ENCODE measurements at regions not wholly inside any gene's neighbourhood (a gene's known extent, or its start where the extent isn't known, plus 50 kb on each side); places are given as distances from the start of the nearest gene placed in this dataset.
"Not testable (repeated sequence)": the region's sequence is repeated elsewhere in the genome, so short reads cannot be mapped to it uniquely, and the experiment has no call there.

DNA sequence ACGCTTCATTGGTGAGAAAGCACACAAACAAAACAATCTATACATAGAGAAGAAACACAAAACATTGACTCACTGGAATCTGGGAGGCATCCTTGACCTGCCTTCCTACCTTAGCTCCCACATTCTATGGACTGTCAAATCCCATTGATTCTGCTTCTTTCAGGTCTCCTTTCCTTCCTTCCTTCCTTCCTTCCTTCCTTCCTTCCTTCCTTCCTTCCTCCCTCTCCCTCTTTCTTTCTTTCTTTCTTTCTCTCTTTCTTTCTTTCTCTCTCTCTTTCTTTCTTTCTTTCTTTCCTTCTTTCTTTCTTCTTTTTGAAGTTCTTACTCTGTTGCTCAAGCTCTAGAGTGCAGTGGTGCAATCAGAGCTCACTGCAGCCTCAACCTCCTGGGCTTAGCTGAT lies 108.0 kb upstream of the SGK1 start:
- DNase-seq (ENCODE audit: low spot score) = not testable (repeated sequence)

DNA sequence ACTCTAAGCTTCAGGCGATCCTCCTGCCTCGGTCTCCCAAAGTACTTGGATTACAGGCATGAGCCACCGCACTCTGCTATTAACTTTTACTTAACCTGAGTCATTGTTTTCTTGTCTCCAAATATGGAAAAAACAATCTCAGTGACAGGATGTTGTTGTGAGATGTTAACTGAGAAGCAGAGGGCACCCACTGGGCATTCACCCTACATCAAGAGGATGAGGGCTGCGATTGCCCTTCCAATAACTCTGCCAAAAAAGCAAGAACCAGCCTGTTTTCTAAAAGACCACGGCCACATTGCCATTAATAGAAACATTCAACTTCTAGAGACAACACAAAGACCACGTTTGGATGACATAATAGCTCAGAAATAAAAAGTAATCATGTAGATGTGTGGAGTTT lies 107.6 kb upstream of the SGK1 start:
- DNase-seq (ENCODE audit: low spot score) = no peak

DNA sequence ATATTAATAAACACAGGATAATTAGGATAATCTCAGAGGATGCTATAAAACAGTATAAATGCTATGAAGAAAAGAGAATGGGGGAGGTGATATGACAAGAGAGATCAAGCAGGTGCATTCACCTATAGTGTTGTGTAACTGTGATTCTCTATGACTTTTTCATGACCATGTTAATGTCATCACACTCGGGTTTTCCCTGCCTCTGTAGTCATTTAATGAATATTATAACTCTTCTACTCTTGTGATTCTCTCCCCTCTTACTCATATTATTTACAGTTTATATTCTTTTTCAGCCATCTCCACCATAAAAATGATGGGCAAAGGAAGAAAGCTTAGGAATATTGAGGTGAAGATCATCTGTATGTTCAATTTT lies 106.9 kb upstream of the SGK1 start:
- no peak for DNase-seq (ENCODE audit: low spot score)

DNA sequence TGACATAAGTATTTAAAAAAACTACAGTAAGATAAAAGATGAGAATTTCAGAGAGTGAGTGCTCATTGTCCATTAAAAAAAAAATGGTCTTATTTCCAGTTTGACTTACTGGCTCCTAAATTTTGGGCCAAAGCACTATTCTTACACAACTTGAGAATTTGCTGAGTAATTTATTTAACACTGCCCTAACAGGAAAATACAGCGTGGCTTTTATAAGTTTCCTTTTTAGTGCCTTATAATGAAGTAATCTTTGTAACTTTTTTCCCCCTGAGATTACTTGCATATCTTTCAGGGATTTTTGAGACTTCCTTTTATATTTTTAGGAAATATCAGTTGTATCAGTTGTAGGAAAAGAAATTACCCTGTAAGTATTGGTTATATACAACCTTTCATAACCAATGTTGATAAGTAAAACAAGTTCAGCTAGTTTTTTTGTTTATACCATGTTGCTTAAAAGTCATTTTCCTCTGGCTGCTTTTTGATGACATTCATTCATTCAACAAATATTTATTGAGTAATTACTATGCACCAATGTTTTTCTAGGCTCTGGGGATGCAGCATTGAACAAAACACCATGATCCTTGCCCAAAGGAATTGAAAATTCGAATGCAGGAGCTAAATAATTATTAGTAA lies 106.4 kb upstream of the SGK1 start:
- DNase-seq (ENCODE audit: low spot score) = no peak

DNA sequence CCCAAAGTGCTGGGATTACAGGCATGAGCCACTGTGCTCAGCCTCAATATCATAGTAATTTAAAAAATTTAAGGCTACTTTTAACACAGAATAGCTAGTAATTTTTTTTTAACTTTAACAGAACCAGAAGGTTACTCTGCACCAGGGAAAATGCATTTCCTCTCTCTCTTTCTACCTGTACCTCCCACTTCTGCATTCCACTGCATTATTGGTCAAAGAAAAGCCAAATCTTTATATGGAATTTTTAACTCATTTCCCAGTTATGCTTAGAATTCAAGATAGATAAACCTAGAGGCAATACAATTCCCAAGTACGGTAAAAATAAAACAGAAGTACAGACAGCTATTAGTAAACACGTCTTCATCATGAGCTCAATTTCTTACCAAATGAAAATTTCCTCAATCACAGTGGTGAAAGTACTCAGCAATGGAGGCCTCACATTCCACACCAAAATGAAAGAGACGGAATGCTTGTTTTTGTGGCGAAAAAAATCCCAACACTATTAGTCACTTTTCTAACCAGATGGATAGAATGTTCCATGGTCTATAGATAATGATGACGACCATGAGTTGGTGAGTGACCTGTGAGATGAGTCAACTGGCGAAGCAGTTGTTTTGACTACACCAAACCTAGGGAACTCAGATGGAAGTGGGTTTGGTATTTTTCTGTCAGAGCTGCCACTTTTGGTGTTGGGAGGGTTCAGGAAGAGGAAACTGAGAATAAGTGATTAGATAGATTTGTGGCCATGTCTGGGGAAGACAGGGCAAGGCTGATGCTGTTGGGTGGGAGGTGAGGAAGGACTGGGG lies 104.7 kb upstream of the SGK1 start:
- peak; percentile 72 for DNase-seq (ENCODE audit: low spot score)

DNA sequence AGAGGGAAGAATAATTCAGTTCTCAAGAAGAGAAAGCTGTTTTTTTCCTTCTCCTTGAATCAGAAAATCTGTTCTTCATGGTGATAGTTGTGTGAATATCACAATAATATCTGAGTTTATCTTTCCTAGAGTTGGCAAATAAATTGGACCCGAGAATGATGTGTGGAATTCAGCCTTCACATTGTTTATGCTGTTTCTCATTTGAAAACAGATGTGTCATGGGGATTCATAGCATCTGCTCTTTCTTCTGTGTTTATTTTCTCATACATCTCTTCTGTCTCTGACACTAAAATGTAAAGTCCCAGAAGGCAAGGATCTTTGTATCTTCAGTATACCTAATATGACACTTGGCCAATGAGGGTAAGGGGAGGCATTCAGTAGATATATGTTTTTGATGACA lies 103.6 kb upstream of the SGK1 start:
- no peak for DNase-seq (ENCODE audit: low spot score)

DNA sequence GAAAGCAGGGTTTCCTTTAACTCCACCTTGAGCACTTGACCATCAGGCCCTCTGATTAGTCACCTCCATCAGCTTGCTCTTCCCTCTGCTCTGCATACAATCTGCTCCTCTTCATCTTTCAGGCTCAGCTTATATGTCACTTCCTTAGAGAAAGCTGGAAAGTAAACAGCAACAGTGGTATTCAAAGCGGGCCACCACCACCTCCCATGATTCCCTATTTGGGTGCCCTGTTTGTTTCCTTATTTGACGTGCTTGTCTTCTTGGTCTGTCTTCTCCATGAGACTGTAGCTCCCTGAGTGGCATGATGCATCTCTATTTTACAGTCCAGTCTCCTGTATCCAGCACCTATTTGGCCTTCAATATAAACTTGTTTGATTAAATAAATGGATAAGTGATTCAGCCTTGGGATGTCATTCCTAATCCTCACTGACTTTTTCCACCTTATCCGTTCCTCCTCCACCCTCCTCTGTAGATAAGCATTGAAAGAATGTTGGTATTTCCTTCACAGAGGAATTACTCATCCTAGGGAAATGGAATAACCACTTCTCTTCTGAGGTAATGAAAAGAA lies 102.8 kb upstream of the SGK1 start:
- DNase-seq (ENCODE audit: low spot score) = peak; percentile 23

DNA sequence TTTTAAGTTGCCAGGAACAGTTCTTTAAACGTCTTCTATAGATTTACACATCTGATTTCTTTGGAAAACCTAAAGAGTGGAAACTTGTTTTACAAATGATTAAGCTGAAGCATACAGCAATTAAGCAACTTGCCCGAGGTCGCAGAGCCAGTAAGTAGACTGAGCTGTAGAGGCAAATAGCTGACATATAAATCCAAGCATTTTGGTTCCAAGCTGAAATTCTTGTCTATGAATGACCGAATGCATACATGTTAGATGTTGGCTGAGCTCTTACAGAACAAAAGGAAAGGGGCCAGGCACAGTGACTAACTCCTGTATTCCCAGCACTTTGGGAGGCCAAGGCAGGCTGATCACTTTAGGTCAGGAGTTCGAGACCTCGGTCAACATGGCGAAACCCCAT lies 101.8 kb upstream of the SGK1 start:
- no peak for DNase-seq (ENCODE audit: low spot score)

DNA sequence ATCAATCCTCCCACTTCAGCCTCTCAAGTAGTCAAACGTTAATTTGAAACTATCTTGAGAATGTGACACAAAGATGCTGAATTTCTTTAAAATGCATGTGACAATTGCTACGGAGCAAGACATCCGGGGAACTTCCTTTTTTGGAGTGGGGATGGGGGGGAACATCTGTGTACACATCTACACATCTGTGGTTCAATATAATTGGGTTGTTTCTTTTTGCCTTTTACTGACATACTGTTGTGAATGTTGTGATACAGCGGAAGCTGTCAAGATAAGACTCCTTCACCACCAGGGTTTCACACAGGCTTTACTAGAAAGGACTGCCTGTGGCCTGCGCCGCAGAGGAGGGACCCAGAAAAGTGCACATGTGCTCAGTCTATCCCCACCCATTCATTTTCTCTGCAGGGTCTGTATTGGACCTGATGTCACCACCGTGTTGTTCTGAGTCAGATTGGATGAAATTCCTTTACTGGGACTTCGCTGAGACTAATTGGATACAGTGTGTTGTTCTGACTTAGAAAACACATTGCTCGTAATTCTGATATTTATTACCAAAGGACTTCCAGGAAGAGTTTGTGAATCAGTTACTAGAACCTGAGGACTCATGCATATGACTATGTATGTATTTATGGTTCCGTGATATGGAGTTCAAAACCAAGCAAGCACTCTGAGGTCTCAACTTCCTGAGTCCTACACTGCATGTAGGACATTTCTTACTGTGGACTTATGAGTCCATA lies 98.7 kb upstream of the SGK1 start:
- peak; percentile 10 for DNase-seq (ENCODE audit: low spot score)

DNA sequence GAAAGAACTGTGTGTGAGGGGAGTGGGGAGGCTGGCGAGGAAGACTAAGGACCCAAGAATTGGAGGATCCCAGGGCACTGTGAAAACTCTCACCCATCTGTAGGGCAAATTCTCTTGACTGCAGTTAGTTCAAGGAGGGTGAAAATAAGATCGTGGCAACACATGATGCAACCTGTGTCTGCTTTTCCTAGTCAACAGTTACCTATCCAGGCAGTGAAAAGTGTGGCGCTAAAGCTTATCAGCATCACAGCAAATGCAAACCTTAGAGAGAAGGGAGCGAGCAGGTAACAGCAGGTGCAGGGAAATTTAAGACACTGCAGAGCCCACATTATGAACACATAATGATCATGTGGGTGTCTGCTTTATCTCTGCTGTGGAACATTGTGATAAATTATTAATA lies 97.7 kb upstream of the SGK1 start:
- DNase-seq (ENCODE audit: low spot score) = no peak

DNA sequence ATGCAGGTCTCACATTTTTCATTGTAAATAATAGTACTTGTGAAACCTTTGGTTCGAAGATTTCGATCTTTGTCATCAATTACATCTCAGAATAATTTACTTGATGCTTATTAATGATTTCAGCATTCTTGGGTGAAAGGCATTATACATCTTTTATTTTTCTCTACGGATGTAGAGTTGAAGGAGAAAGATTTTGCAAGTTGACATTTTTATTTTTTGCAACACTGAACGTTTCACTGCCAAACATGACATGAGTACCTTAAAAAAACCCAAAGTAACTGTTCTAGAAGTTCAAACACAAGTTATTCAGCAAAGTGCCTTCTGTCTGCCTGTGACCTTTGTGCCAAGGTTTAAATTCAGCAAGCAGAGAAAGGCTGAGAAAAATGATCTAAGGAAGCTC lies 97.3 kb upstream of the SGK1 start:
- no peak for DNase-seq (ENCODE audit: low spot score)

DNA sequence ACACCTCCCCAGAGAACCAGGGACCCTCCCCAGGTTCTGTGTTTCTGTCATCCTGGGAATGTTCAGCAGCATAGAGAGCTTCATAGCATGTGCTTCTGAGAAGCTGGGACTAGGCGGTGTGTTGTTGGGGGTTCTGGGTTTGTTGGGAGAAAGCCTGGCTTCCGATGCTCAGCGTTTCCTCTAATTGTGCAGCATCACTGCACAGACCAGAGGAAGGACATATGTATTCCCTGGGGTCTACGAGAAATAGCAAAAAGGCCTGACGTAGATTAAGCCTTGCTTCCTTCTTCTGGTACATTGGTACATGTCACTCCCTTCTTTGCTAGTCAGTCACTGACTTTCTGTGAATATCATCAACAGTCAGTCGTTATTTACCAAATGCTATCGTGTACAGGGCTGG lies 96.9 kb upstream of the SGK1 start:
- DNase-seq (ENCODE audit: low spot score) = no peak

DNA sequence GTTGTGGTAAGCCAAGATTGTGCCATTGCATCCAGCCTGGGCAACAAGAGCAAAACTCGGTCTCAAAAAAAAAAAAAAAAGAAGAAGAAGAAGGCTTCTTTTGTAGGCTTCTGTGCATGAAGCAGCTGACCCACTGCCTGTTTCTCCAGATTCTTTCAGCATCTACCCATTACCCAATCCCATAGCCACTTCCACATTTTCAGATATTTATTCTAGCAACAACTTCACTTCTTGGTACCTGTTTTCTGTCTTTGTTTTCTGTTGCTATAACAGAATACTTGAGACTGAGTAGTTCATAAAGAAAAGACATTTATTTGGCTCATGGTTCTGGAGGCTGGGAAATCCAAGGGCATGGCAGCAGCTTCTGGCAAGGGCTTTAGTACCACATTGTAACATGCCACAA lies 95.3 kb upstream of the SGK1 start:
- DNase-seq (ENCODE audit: low spot score) = no peak

DNA sequence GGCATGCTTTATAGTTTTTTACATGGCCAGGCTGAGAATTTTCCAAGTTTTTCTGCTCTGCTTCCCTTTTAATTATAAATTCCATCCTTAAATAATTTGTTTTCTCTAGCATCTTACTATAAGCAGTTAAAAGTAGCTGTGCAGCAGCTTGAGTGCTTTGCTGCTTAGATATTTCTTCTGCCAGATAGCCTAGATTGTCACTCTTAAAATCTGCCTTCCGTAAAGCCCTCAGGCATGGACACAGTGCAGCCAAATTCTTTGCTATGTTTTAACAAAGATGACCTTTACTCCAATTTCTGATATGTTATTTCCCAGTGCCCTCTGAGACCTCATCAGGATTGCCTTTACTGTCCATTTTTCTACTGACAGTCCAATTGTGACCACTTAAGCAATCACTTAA lies 92.6 kb upstream of the SGK1 start:
- DNase-seq (ENCODE audit: low spot score) = no peak

DNA sequence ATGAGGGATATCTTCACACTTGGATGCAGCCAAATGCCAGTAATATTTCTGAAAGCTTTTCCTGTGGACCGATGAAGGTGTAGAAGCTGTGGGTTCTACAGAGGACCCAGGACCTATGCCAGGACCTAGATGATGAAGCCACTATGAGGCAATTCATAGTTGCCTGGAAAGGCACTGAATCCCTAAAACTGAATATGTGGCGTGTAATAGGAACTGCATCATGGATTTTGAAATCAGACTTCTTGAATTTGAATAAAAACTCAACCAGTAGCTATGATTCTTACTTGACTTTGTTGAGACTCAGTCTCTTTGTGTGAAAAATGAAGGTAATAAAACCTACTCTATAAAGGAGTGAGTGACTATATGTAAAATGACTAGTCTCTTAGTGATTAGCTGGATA lies 89.9 kb upstream of the SGK1 start:
- no peak for DNase-seq (ENCODE audit: low spot score)

DNA sequence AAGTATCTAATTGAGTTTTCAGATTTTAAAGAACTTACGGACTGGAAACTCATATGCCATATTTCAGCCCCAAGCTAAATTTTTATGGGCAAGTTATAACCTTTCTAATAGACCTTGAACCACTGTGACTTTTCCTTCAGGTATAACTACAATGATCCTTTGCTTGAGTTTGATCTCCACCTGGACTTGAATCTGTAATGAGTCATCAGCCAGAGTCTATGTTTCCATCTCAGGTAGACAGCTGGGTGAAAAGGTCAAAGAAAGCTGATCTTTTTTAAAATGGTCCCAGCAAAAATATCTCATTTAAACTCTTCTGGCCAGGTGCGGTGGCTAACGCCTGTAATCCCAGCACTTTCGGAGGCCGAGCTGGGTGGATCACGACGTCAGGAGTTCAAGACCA lies 88.4 kb upstream of the SGK1 start:
- DNase-seq (ENCODE audit: low spot score) = no peak

DNA sequence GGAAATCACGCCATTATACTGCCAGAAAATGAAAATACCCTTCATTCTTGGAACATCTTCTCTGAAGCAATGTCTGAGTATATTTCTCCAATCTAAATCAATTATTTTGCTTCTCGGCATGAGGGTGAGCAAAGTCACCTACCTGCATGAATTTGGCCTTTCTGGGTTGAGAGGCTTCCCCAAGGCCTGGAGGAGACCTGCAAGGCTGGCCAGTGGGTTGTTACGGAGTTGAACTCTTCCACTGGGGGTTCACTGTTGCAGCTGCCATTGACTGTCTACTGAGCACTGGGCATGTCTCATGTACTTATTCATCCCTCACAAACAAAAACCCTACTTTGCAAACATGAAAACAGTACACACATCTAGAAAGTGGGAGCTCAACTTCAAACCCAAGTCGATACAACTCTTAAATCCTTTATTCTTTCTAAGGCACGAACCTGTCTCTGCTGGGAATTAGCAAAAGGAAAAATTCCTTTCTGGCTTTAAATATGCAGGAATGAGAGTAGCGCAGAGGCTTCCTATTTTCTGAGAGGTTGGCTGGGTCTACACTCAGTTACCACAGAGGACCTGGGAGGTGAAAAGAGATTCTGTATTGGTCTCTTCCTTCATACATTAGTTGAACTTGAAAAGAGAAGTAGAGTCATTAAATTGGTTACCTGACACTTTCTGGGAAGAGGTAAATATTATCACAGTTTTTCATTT lies 87.6 kb upstream of the SGK1 start:
- DNase-seq (ENCODE audit: low spot score) = no peak

DNA sequence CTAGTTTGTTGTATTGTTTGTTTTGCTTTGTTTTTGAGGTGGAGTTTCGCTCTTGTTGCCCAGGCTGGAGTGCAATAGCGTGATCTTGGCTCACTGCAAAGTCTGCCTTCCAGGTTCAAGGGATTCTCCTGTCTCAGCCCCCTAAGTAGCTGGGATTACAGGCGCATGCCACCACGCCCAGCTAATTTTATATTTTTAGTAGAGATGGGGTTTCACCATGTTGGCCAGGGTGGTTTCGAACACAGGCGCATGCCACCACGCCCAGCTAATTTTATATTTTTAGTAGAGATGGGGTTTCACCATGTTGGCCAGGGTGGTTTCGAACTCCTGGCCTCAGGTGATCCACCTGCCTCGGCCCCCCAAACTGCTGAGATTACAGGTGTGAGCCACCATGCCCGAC lies 85.4 kb upstream of the SGK1 start:
- DNase-seq (ENCODE audit: low spot score) = not testable (repeated sequence)

DNA sequence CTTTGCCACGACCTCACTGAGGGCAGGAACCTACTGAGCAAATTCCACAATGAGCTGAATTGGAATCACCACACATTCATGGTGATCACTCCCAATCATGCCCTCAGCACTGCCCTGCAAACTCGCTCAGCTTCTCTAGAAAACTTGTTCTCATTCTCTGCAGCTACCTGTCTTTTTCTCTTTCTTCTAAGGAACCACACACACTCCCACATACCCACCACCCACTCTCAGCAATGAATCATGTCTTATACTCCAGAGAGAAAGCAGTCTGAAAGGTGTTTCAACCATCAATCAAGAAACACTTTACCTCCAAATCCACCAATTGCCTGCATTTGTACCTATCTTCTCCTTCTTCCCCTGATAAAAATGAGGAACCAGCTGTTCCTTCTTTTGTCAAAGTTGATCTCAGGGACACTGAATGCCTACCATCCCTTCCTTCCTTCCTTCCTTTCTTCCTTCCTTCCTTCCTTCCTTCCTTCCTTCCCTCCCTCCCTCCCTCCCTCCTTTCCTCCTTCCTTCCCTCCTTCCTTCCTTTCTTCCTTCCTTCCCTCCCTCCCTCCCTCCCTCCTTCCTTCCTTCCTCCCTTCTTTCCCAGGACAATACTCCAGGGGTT lies 84.6 kb upstream of the SGK1 start:
- DNase-seq (ENCODE audit: low spot score) = no peak

DNA sequence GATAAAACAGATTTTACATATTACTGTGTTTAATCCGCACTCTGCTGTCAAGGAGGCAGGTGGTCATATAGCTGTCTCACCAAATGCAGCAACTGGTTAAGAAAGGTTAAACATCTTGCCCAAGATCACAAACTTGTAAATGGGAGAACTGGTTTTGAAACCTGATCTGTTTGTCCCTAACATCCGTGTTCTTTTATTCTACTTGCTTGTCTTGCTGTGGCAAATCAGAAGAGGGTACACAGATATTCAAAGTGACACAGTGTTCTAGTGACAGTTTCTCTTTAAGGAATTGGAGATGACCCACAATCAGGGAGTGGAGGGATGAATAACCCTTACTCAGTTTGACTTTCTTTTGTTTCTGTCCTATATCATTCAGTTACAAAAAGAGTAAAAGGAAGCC lies 83.0 kb upstream of the SGK1 start:
- no peak for DNase-seq (ENCODE audit: low spot score)

DNA sequence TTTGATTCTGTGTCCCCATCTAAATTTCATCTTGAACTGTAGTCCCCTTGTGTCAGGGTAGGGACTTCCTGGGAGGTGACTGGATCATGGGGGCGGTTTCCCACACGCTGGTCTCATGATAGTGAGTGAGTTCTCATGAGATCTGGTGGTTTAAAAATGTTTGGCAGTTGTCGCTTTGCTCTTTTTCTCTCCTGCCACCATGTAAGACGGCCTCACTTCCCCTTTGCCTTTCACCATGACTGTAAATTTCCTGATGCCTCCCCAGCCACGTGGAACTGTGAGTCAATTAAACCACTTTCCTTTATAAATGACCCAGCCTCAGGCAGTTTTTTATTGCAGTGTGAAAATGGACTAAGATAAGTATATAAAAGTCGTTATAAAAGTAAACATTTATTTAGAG lies 80.5 kb upstream of the SGK1 start:
- DNase-seq (ENCODE audit: low spot score) = no peak

DNA sequence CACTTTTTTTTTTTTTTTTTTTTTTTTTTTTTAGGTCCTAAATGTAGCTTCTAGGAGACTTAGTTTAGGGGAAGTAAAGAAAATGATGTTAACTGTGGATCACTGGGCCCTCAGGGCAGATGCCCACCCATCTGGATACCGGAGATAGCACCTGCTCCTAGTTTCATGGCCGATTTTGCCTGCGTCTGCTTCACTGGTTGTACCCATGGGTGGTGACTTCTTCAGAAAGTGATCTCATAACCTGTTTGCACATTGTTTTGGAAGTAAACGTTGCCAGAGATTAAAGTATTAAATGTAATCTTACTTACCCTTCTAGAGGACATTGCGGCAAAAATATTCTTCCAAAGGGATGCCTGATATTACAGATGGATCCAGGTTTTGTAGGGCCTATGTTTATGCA lies 79.8 kb upstream of the SGK1 start:
- DNase-seq (ENCODE audit: low spot score) = no peak

Data from AG08396 (cell line).